HG02571 (cell line): ENCODE measurements at regions not wholly inside any gene's neighbourhood (a gene's known extent, or its start where the extent isn't known, plus 50 kb on each side); places are given as distances from the start of the nearest gene placed in this dataset.
"Not testable (repeated sequence)": the region's sequence is repeated elsewhere in the genome, so short reads cannot be mapped to it uniquely, and the experiment has no call there.

Experiments
- ATAC-seq: cut with Tn5 transposase; IDR thresholded peaks from one replicate; pipeline ENCODE4 v1.9.1; 2021; ENCODE audit warnings: mild to moderate bottlenecking, moderate library complexity; ENCODE audit not compliant: unreplicated experiment

- not testable (repeated sequence) for ATAC-seq
These were observed 111.5 kb upstream of the IKBKE start for GRCh38 chr1:206358771-206359170.

GRCh38 chr1:206359377-206359776 is 110.9 kb upstream of the IKBKE start:
- ATAC-seq = not testable (repeated sequence)

GRCh38 chr1:206361978-206362543 is 108.2 kb upstream of the IKBKE start:
- ATAC-seq = not testable (repeated sequence)

- not testable (repeated sequence) for ATAC-seq
These were observed 107.3 kb upstream of the IKBKE start for GRCh38 chr1:206362994-206363393.

GRCh38 chr1:206365271-206365670 is 105.0 kb upstream of the IKBKE start:
- not testable (repeated sequence) for ATAC-seq

GRCh38 chr1:206366131-206366530 is 104.1 kb upstream of the IKBKE start:
- not testable (repeated sequence) for ATAC-seq

GRCh38 chr1:206366772-206367171 is 103.5 kb upstream of the IKBKE start:
- ATAC-seq = not testable (repeated sequence)

- not testable (repeated sequence) for ATAC-seq
These were observed 102.2 kb upstream of the IKBKE start for GRCh38 chr1:206367955-206368622.

- ATAC-seq = not testable (repeated sequence)
These were observed 95.6 kb upstream of the IKBKE start for GRCh38 chr1:206374725-206375124.

- ATAC-seq = not testable (repeated sequence)
These were observed 94.7 kb upstream of the IKBKE start for GRCh38 chr1:206375552-206375951.

GRCh38 chr1:206378506-206378905 is 91.8 kb upstream of the IKBKE start:
- not testable (repeated sequence) for ATAC-seq

- ATAC-seq = not testable (repeated sequence)
These were observed 91.0 kb upstream of the IKBKE start for GRCh38 chr1:206379245-206379644.

GRCh38 chr1:206380163-206380790 is 90.0 kb upstream of the IKBKE start:
- not testable (repeated sequence) for ATAC-seq

GRCh38 chr1:206380791-206381610 is 89.3 kb upstream of the IKBKE start:
- not testable (repeated sequence) for ATAC-seq

- ATAC-seq = not testable (repeated sequence)
These were observed 86.1 kb upstream of the IKBKE start for GRCh38 chr1:206384029-206384807.

GRCh38 chr1:206384891-206385290 is 85.4 kb upstream of the IKBKE start:
- ATAC-seq = not testable (repeated sequence)

GRCh38 chr1:206387631-206388030 is 82.6 kb upstream of the IKBKE start:
- ATAC-seq = not testable (repeated sequence)

GRCh38 chr1:206391903-206392302 is 78.4 kb upstream of the IKBKE start:
- ATAC-seq = not testable (repeated sequence)

GRCh38 chr1:206397501-206397900 is 72.8 kb upstream of the IKBKE start:
- not testable (repeated sequence) for ATAC-seq

GRCh38 chr1:206398261-206398660 is 72.0 kb upstream of the IKBKE start:
- not testable (repeated sequence) for ATAC-seq
